ENCODE measurements at regions not wholly inside any gene's neighbourhood (a gene's known extent, or its start where the extent isn't known, plus 50 kb on each side); places are given as distances from the start of the nearest gene placed in this dataset.

DNA sequence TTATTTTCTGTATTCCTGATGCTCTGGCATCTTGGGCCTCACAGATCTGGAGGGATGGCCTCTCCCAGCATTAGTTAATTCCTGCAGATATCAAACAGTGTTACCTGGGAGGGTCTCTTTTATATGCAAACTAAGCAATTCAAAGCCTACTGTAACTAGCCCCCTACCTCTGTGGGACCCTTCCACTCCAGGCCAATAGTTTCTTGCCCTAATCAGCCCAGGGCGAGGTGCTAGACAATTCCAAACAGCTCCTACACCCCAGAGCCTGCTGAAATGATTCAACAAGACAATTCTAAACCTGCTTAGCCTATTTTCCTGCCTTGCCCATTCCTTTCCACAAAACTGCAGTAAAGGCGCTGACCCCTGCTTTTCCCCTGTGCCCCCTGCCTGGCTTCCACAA is 106.6 kb upstream of the IGSF10 start:
- Histone ChIP-seq H3K9me3 (ENCODE audit: control insufficient read depth, low read depth, low read length) (no peaks in the 10 kb centered on the region), H3K4me3 (ENCODE audit: control insufficient read depth in 2 of 3, extremely low read depth in 1 of 3, insufficient read depth in 2 of 3, low read depth in 1 of 3, low read length in 3 of 3) (no peak overlapping the region), H3K27ac (ENCODE audit: control insufficient read depth, insufficient read depth, low read length) (no peak overlapping the region), H3K9ac (ENCODE audit: control insufficient read depth, extremely low read depth, insufficient read depth, low read length) (no peak overlapping the region), H3K27me3 (ENCODE audit: control insufficient read depth, extremely low read depth, insufficient read depth, low read length) (no peaks in the 10 kb centered on the region), H3K9me1 (ENCODE audit: control insufficient read depth, extremely low read depth, insufficient read depth, low read length) (no peaks in the 10 kb centered on the region), H3K79me2 (ENCODE audit: control insufficient read depth, insufficient read depth, low read length) (no peaks in the 10 kb centered on the region), H4K20me1 (ENCODE audit: control insufficient read depth, extremely low read depth, insufficient read depth, low read length) (no peaks in the 10 kb centered on the region), H3K4me2 (ENCODE audit: control insufficient read depth, extremely low read depth, insufficient read depth, low read depth, low read length) (no peak overlapping the region), H2AFZ (ENCODE audit: control insufficient read depth, low read length) (no peak overlapping the region), H3K4me1 (ENCODE audit: control insufficient read depth, extremely low read depth, insufficient read depth, low read length) (no peaks in the 10 kb centered on the region), H3K36me3 (ENCODE audit: control insufficient read depth in 2 of 2, extremely low read depth in 1 of 2, insufficient read depth in 2 of 2, low read length in 2 of 2) (no peaks in the 10 kb centered on the region)
- DNase-seq (ENCODE audit: low read depth, low spot score) (no peak), FAIRE-seq (no peak)
- no peak for TF ChIP-seq EZH2 (IDR thresholded peaks at IDR 0.05; ENCODE audit: low read length)
- TF ChIP-seq, protein P1, sequence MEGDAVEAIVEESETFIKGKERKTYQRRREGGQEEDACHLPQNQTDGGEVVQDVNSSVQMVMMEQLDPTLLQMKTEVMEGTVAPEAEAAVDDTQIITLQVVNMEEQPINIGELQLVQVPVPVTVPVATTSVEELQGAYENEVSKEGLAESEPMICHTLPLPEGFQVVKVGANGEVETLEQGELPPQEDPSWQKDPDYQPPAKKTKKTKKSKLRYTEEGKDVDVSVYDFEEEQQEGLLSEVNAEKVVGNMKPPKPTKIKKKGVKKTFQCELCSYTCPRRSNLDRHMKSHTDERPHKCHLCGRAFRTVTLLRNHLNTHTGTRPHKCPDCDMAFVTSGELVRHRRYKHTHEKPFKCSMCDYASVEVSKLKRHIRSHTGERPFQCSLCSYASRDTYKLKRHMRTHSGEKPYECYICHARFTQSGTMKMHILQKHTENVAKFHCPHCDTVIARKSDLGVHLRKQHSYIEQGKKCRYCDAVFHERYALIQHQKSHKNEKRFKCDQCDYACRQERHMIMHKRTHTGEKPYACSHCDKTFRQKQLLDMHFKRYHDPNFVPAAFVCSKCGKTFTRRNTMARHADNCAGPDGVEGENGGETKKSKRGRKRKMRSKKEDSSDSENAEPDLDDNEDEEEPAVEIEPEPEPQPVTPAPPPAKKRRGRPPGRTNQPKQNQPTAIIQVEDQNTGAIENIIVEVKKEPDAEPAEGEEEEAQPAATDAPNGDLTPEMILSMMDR (optimal IDR thresholded peaks at IDR 0.05 in 1 of 3, IDR thresholded peaks at IDR 0.05 in 1 of 3, conservative IDR thresholded peaks at IDR 0.05 in 1 of 3; ENCODE audit: extremely low read depth in 1 of 3, insufficient read depth in 2 of 3, low read length in 3 of 3), result no peak
- dilution Hi-C loops (cut with MboI; ENCODE audit: extremely low pct_ligation_motif_present, low sequenced_read_pairs), result no loop called here

DNA sequence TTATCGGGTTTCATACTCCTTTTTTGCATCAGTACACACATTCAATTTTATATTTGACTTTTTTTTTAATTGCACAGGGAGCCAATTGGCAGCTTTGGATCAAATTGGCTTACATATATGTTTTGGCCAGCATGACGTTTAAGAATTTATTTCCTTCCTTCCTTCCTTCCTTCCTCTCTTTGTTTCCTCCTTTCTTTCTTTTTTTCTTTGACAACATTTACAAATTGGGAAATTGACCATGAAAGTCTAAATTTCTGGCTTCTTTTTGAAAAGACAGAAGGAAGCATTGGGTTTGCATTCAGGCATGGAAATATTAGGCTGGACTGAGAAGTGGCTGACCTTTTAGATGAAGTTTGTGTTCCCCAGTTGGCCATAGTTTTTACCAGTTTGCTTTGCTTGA is 103.4 kb upstream of the IGSF10 start:
- H2AFZ ChIP-seq (ENCODE audit: control insufficient read depth, low read length), result no peak overlapping the region
- no peak for TF ChIP-seq EZH2 (IDR thresholded peaks at IDR 0.05; ENCODE audit: low read length)
- TF ChIP-seq, protein P1 (optimal IDR thresholded peaks at IDR 0.05 in 1 of 3, IDR thresholded peaks at IDR 0.05 in 1 of 3, conservative IDR thresholded peaks at IDR 0.05 in 1 of 3; ENCODE audit: extremely low read depth in 1 of 3, insufficient read depth in 2 of 3, low read length in 3 of 3), result no peak
- H3K79me2 ChIP-seq (ENCODE audit: control insufficient read depth, insufficient read depth, low read length), result no peaks in the 10 kb centered on the region
- no peaks in the 10 kb centered on the region for H3K4me1 ChIP-seq (ENCODE audit: control insufficient read depth, extremely low read depth, insufficient read depth, low read length)
- dilution Hi-C loops (cut with MboI; ENCODE audit: extremely low pct_ligation_motif_present, low sequenced_read_pairs), result no loop called here
- H3K36me3 ChIP-seq (ENCODE audit: control insufficient read depth in 2 of 2, extremely low read depth in 1 of 2, insufficient read depth in 2 of 2, low read length in 2 of 2), result no peaks in the 10 kb centered on the region
- no peaks in the 10 kb centered on the region for H3K27me3 ChIP-seq (ENCODE audit: control insufficient read depth, extremely low read depth, insufficient read depth, low read length)
- H3K4me2 ChIP-seq (ENCODE audit: control insufficient read depth, extremely low read depth, insufficient read depth, low read depth, low read length), result no peak overlapping the region
- DNase-seq (ENCODE audit: low read depth, low spot score) (no peak), FAIRE-seq (no peak)
- no peak overlapping the region for H3K27ac ChIP-seq (ENCODE audit: control insufficient read depth, insufficient read depth, low read length)
- H3K9ac ChIP-seq (ENCODE audit: control insufficient read depth, extremely low read depth, insufficient read depth, low read length), result no peak overlapping the region
- H4K20me1 ChIP-seq (ENCODE audit: control insufficient read depth, extremely low read depth, insufficient read depth, low read length), result no peaks in the 10 kb centered on the region
- H3K4me3 ChIP-seq (ENCODE audit: control insufficient read depth in 2 of 3, extremely low read depth in 1 of 3, insufficient read depth in 2 of 3, low read depth in 1 of 3, low read length in 3 of 3), result no peak overlapping the region
- no peaks in the 10 kb centered on the region for H3K9me1 ChIP-seq (ENCODE audit: control insufficient read depth, extremely low read depth, insufficient read depth, low read length)
- no peaks in the 10 kb centered on the region for H3K9me3 ChIP-seq (ENCODE audit: control insufficient read depth, low read depth, low read length)
